ENCODE measurements at regions not wholly inside any gene's neighbourhood (a gene's known extent, or its start where the extent isn't known, plus 50 kb on each side); places are given as distances from the start of the nearest gene placed in this dataset.

GRCh38 chr11:87739261-87739660, 436.0 kb downstream of the RAB38 start:
- no peaks in the 10 kb centered on the region for H4K20me1 ChIP-seq (ENCODE audit: insufficient read depth, low read length, poor library complexity, severe bottlenecking)
- H3K27me3 ChIP-seq (ENCODE audit: insufficient read depth, low read length, poor library complexity, severe bottlenecking), result no peaks in the 10 kb centered on the region

GRCh38 chr11:87736928-87737327, 438.3 kb downstream of the RAB38 start:
- H3K36me3 ChIP-seq (ENCODE audit: insufficient read depth, low read length), result no peaks in the 10 kb centered on the region
- TF ChIP-seq CTCF (conservative IDR thresholded peaks at IDR 0.05; ENCODE audit: low read length) (no peak), EZH2phosphoT487 (IDR thresholded peaks at IDR 0.05; ENCODE audit: borderline replicate concordance) (no peak)
- peaks cover 34% of the 10 kb centered on the region for H3K4me1 ChIP-seq (ENCODE audit: insufficient read depth, low read length, poor library complexity, severe bottlenecking)
- no peaks in the 10 kb centered on the region for H3K9me3 ChIP-seq (ENCODE audit: insufficient read depth, low read depth, low read length)
- no peak overlapping the region for H3K4me2 ChIP-seq (ENCODE audit: low read depth, low read length, poor library complexity, severe bottlenecking)
- no peaks in the 10 kb centered on the region for H3F3A ChIP-seq (ENCODE audit: low read depth)
- no peaks in the 10 kb centered on the region for H3K9me2 ChIP-seq (replicated peaks; ENCODE audit: low read depth, low read length)
- no peak overlapping the region for H2AFZ ChIP-seq (ENCODE audit: low read length)
- H3K27me3 ChIP-seq (ENCODE audit: insufficient read depth, low read length, poor library complexity, severe bottlenecking), result no peaks in the 10 kb centered on the region
- no peaks in the 10 kb centered on the region for H4K20me1 ChIP-seq (ENCODE audit: insufficient read depth, low read length, poor library complexity, severe bottlenecking)
- H3K9ac ChIP-seq (ENCODE audit: low read depth, low read length, poor library complexity, severe bottlenecking), result no peak overlapping the region
- H3K79me2 ChIP-seq (ENCODE audit: insufficient read depth, low read length), result no peaks in the 10 kb centered on the region
- no peak overlapping the region for H3K4me3 ChIP-seq (ENCODE audit: low read length, poor library complexity, severe bottlenecking)

More at GRCh38 chr11:87739261-87739660, 436.0 kb downstream of the RAB38 start:
- Histone ChIP-seq H3K9me3 (ENCODE audit: insufficient read depth, low read depth, low read length) (no peaks in the 10 kb centered on the region), H3F3A (ENCODE audit: low read depth) (no peaks in the 10 kb centered on the region), H3K4me2 (ENCODE audit: low read depth, low read length, poor library complexity, severe bottlenecking) (peak overlapping the region; percentile 66), H3K4me1 (ENCODE audit: insufficient read depth, low read length, poor library complexity, severe bottlenecking) (peaks cover 38% of the 10 kb centered on the region), H3K4me3 (ENCODE audit: low read length, poor library complexity, severe bottlenecking) (peak overlapping the region; percentile 41), H2AFZ (ENCODE audit: low read length) (peak overlapping the region; percentile 25; the same call in 1 of the 2 replicates), H3K9ac (ENCODE audit: low read depth, low read length, poor library complexity, severe bottlenecking) (no peak overlapping the region), H3K36me3 (ENCODE audit: insufficient read depth, low read length) (no peaks in the 10 kb centered on the region), H3K79me2 (ENCODE audit: insufficient read depth, low read length) (no peaks in the 10 kb centered on the region), H3K9me2 (replicated peaks; ENCODE audit: low read depth, low read length) (no peaks in the 10 kb centered on the region)
- no peak for TF ChIP-seq CTCF (conservative IDR thresholded peaks at IDR 0.05; ENCODE audit: low read length)
- no peak for TF ChIP-seq EZH2phosphoT487 (IDR thresholded peaks at IDR 0.05; ENCODE audit: borderline replicate concordance)

- Histone ChIP-seq H3K4me2 (ENCODE audit: low read depth, low read length, poor library complexity, severe bottlenecking) (no peak overlapping the region), H3K9me2 (replicated peaks; ENCODE audit: low read depth, low read length) (no peaks in the 10 kb centered on the region), H3K36me3 (ENCODE audit: insufficient read depth, low read length) (no peaks in the 10 kb centered on the region), H2AFZ (ENCODE audit: low read length) (no peak overlapping the region), H3K4me3 (ENCODE audit: low read length, poor library complexity, severe bottlenecking) (no peak overlapping the region), H3K4me1 (ENCODE audit: insufficient read depth, low read length, poor library complexity, severe bottlenecking) (peaks cover 10% of the 10 kb centered on the region), H3K79me2 (ENCODE audit: insufficient read depth, low read length) (no peaks in the 10 kb centered on the region), H3F3A (ENCODE audit: low read depth) (no peaks in the 10 kb centered on the region), H3K27me3 (ENCODE audit: insufficient read depth, low read length, poor library complexity, severe bottlenecking) (no peaks in the 10 kb centered on the region), H4K20me1 (ENCODE audit: insufficient read depth, low read length, poor library complexity, severe bottlenecking) (no peaks in the 10 kb centered on the region), H3K9me3 (ENCODE audit: insufficient read depth, low read depth, low read length) (no peaks in the 10 kb centered on the region), H3K9ac (ENCODE audit: low read depth, low read length, poor library complexity, severe bottlenecking) (no peak overlapping the region)
- TF ChIP-seq EZH2phosphoT487 (IDR thresholded peaks at IDR 0.05; ENCODE audit: borderline replicate concordance) (no peak), CTCF (conservative IDR thresholded peaks at IDR 0.05; ENCODE audit: low read length) (no peak)
Measured at GRCh38 chr11:87726506-87726905, 448.7 kb downstream of the RAB38 start.
